Fibroblast of the aortic adventitia (primary cell): ENCODE measurements at regions not wholly inside any gene's neighbourhood (a gene's known extent, or its start where the extent isn't known, plus 50 kb on each side); places are given as distances from the start of the nearest gene placed in this dataset.

Experiments
- DNase-seq: peaks from one replicate; pipeline ENCODE4 v3.0.0-alpha.2; 2010; ENCODE audit warnings: low read depth
- H3K4me3 ChIP-seq: 2 replicates; pipeline ENCODE4 v1.5.1; 2011; ENCODE audit warnings: low read depth, mild to moderate bottlenecking, control low read depth, low read length, moderate library complexity
- CTCF ChIP-seq: IDR thresholded peaks from 2 replicates; pipeline ENCODE4 v1.5.1; 2011; ENCODE audit warnings: mild to moderate bottlenecking, low read length, control low read depth, inconsistent platforms; ENCODE audit not compliant: insufficient read depth

GRCh38 chr3:62954580-62954979 is 79.4 kb upstream of the CADPS start:
- TF ChIP-seq CTCF = no peak
- H3K4me3 ChIP-seq = no peak overlapping the region
- DNase-seq = no peak

GRCh38 chr3:62955126-62955525 is 79.9 kb upstream of the CADPS start:
- TF ChIP-seq CTCF = no peak
- DNase-seq = no peak
- no peak overlapping the region for H3K4me3 ChIP-seq

- TF ChIP-seq CTCF = no peak
- no peak overlapping the region for H3K4me3 ChIP-seq
- DNase-seq = no peak
Measured at GRCh38 chr3:62956411-62956810, 81.2 kb upstream of the CADPS start.

GRCh38 chr3:62961874-62962556 is 86.8 kb upstream of the CADPS start:
- no peak for DNase-seq
- TF ChIP-seq CTCF = no peak
- H3K4me3 ChIP-seq = no peak overlapping the region

GRCh38 chr3:62962714-62963113 is 87.5 kb upstream of the CADPS start:
- no peak overlapping the region for H3K4me3 ChIP-seq
- no peak for TF ChIP-seq CTCF
- DNase-seq = no peak

- no peak for TF ChIP-seq CTCF
- no peak overlapping the region for H3K4me3 ChIP-seq
- DNase-seq = no peak
Measured at GRCh38 chr3:62965311-62965710, 90.1 kb upstream of the CADPS start.

- no peak for DNase-seq
- H3K4me3 ChIP-seq = no peak overlapping the region
- TF ChIP-seq CTCF = no peak
Measured at GRCh38 chr3:62968128-62968527, 92.9 kb upstream of the CADPS start.
